ENCODE measurements at regions not wholly inside any gene's neighbourhood (a gene's known extent, or its start where the extent isn't known, plus 50 kb on each side); places are given as distances from the start of the nearest gene placed in this dataset.

GRCh38 chr10:94043431-94043990 lies 49.8 kb downstream of the PLCE1 start:
- no peaks in the 10 kb centered on the region for H3K36me3 ChIP-seq
- H3K9me3 ChIP-seq: no peaks in the 10 kb centered on the region
- DNase-seq (ENCODE audit: low spot score in 2 of 2): no peak
- H3K27me3 ChIP-seq: no peaks in the 10 kb centered on the region
- no peak for TF ChIP-seq CTCF (IDR thresholded peaks at IDR 0.05)
- H3K4me3 ChIP-seq: no peak overlapping the region
- intact Hi-C loops (cut with DNase I): no loop called here
- no peak overlapping the region for H3K27ac ChIP-seq
- no peaks in the 10 kb centered on the region for H3K4me1 ChIP-seq

GRCh38 chr10:94046098-94046497 lies 52.4 kb downstream of the PLCE1 start:
- Histone ChIP-seq H3K4me1 (no peaks in the 10 kb centered on the region), H3K36me3 (no peaks in the 10 kb centered on the region), H3K27ac (no peak overlapping the region), H3K9me3 (no peaks in the 10 kb centered on the region), H3K27me3 (no peaks in the 10 kb centered on the region), H3K4me3 (no peak overlapping the region)
- no peak for TF ChIP-seq CTCF (IDR thresholded peaks at IDR 0.05)
- intact Hi-C loops (cut with DNase I): no loop called here
- no peak for DNase-seq (ENCODE audit: low spot score in 2 of 2)

GRCh38 chr10:94047293-94047692 lies 53.6 kb downstream of the PLCE1 start:
- H3K4me3 ChIP-seq: no peak overlapping the region
- no peaks in the 10 kb centered on the region for H3K27me3 ChIP-seq
- no peak overlapping the region for H3K27ac ChIP-seq
- H3K36me3 ChIP-seq: no peaks in the 10 kb centered on the region
- no peaks in the 10 kb centered on the region for H3K4me1 ChIP-seq
- no peaks in the 10 kb centered on the region for H3K9me3 ChIP-seq
- intact Hi-C loops (cut with DNase I): no loop called here
- no peak for DNase-seq (ENCODE audit: low spot score in 2 of 2)
- no peak for TF ChIP-seq CTCF (IDR thresholded peaks at IDR 0.05)

- TF ChIP-seq CTCF (IDR thresholded peaks at IDR 0.05): no peak
- intact Hi-C loops (cut with DNase I): no loop called here
- no peak overlapping the region for H3K4me3 ChIP-seq
- H3K27me3 ChIP-seq: no peaks in the 10 kb centered on the region
- no peak for DNase-seq (ENCODE audit: low spot score in 2 of 2)
- H3K27ac ChIP-seq: no peak overlapping the region
- no peaks in the 10 kb centered on the region for H3K36me3 ChIP-seq
- peaks cover 0 to 3% of the 10 kb centered on the region in 2 donors for H3K4me1 ChIP-seq
- no peaks in the 10 kb centered on the region for H3K9me3 ChIP-seq
Measured at GRCh38 chr10:94049911-94050310, 56.2 kb downstream of the PLCE1 start.

GRCh38 chr10:94052281-94052680 lies 58.5 kb downstream of the PLCE1 start:
- Histone ChIP-seq H3K4me1 (peaks cover 0 to 3% of the 10 kb centered on the region in 2 donors), H3K9me3 (no peaks in the 10 kb centered on the region), H3K27me3 (no peaks in the 10 kb centered on the region), H3K36me3 (no peaks in the 10 kb centered on the region), H3K27ac (no peak overlapping the region), H3K4me3 (no peak overlapping the region)
- TF ChIP-seq CTCF (IDR thresholded peaks at IDR 0.05): no peak
- no peak for DNase-seq (ENCODE audit: low spot score in 2 of 2)
- intact Hi-C loops (cut with DNase I): no loop called here

All from ascending aorta (tissue), 2 donors.